ENCODE measurements at regions not wholly inside any gene's neighbourhood (a gene's known extent, or its start where the extent isn't known, plus 50 kb on each side); places are given as distances from the start of the nearest gene placed in this dataset.

GRCh38 chr11:16603890-16604793 lies 134.3 kb upstream of the C11orf58 start:
- TF ChIP-seq CTCF (IDR thresholded peaks at IDR 0.05): no peak

GRCh38 chr11:16603245-16603644 lies 135.2 kb upstream of the C11orf58 start:
- no peak for TF ChIP-seq CTCF (IDR thresholded peaks at IDR 0.05)

GRCh38 chr11:16598906-16599305 lies 139.5 kb upstream of the C11orf58 start:
- TF ChIP-seq CTCF (IDR thresholded peaks at IDR 0.05): no peak

- TF ChIP-seq CTCF (IDR thresholded peaks at IDR 0.05): no peak
Measured at GRCh38 chr11:16598032-16598431, 140.4 kb upstream of the C11orf58 start.

- TF ChIP-seq CTCF (IDR thresholded peaks at IDR 0.05): no peak
Measured at GRCh38 chr11:16596231-16596630, 142.2 kb upstream of the C11orf58 start.

- no peak for TF ChIP-seq CTCF (IDR thresholded peaks at IDR 0.05)
Measured at GRCh38 chr11:16591157-16591556, 147.3 kb upstream of the C11orf58 start.

GRCh38 chr11:16587670-16588069 lies 150.8 kb upstream of the C11orf58 start:
- no peak for TF ChIP-seq CTCF (IDR thresholded peaks at IDR 0.05)

Data from LNCAP (cell line).